Colonic mucosa (tissue), 4 donors: ENCODE measurements at regions not wholly inside any gene's neighbourhood (a gene's known extent, or its start where the extent isn't known, plus 50 kb on each side); places are given as distances from the start of the nearest gene placed in this dataset.

Experiments used
- DNase-seq: peaks from one replicate; pipeline ENCODE4 v3.0.0-alpha.2; 2020
- H3K27ac ChIP-seq: fragments of 200-600 bp; one replicate; pipeline ENCODE4 v1.8.0; 2021
- H3K27me3 ChIP-seq: fragments of 200-600 bp; one replicate; pipeline ENCODE4 v1.8.0; 2021
- H3K36me3 ChIP-seq: fragments of 200-600 bp; one replicate; pipeline ENCODE4 v1.8.0; 2021
- H3K4me1 ChIP-seq: fragments of 200-600 bp; one replicate; pipeline ENCODE4 v1.8.0; 2021; ENCODE audit warnings: mild to moderate bottlenecking
- H3K4me3 ChIP-seq: fragments of 200-600 bp; one replicate; pipeline ENCODE4 v1.8.0; 2021
- H3K9ac ChIP-seq, 2 donors: one replicate each; pipeline ENCODE4 v1.7.0; 2013; ENCODE audit warnings: control low read depth in 2 of 2, low read depth in 2 of 2, low read length in 2 of 2
- H3K9me3 ChIP-seq: fragments of 200-600 bp; one replicate; pipeline ENCODE4 v1.8.0; 2021
- CTCF ChIP-seq: fragments of 200-600 bp; IDR thresholded peaks from one replicate; pipeline ENCODE4 v1.8.0; 2022; ENCODE audit warnings: antibody characterized with exemption, mild to moderate bottlenecking
- intact Hi-C: fragments of 100-400 bp; cut with DNase I; formaldehyde crosslinking; loops from one replicate; pipeline ENCODE4 v1.14.1; 2022
- donor health status: healthy.
- donor health status: DM: no; HTN: no; CAD: no.
- donor health status: DM: no; HTN: no; CAD: no.

- Histone ChIP-seq H3K4me1 (no peaks in the 10 kb centered on the region), H3K27me3 (no peaks in the 10 kb centered on the region), H3K36me3 (no peaks in the 10 kb centered on the region), H3K27ac (no peak overlapping the region), H3K9ac (no peak overlapping the region), H3K4me3 (no peak overlapping the region), H3K9me3 (no peaks in the 10 kb centered on the region)
- TF ChIP-seq CTCF = no peak
- intact Hi-C loops = no loop called here
- no peak for DNase-seq
Measured at GRCh38 chr6:130765181-130765727, 62.0 kb upstream of the SMLR1 start.

- intact Hi-C loops = no loop called here
- no peak for TF ChIP-seq CTCF
- H3K27ac ChIP-seq = no peak overlapping the region
- H3K36me3 ChIP-seq = no peaks in the 10 kb centered on the region
- no peaks in the 10 kb centered on the region for H3K9me3 ChIP-seq
- no peak overlapping the region for H3K9ac ChIP-seq
- no peak overlapping the region for H3K4me3 ChIP-seq
- DNase-seq = no peak
- no peaks in the 10 kb centered on the region for H3K27me3 ChIP-seq
- H3K4me1 ChIP-seq = no peaks in the 10 kb centered on the region
Measured at GRCh38 chr6:130766239-130767144, 60.7 kb upstream of the SMLR1 start.

GRCh38 chr6:130769861-130770260 lies 57.3 kb upstream of the SMLR1 start:
- H3K4me3 ChIP-seq = no peak overlapping the region
- H3K27ac ChIP-seq = no peak overlapping the region
- TF ChIP-seq CTCF = no peak
- H3K36me3 ChIP-seq = no peaks in the 10 kb centered on the region
- DNase-seq = no peak
- no peaks in the 10 kb centered on the region for H3K27me3 ChIP-seq
- no peaks in the 10 kb centered on the region for H3K9me3 ChIP-seq
- H3K4me1 ChIP-seq = no peaks in the 10 kb centered on the region
- no peak overlapping the region for H3K9ac ChIP-seq
- intact Hi-C loops = no loop called here

- no peaks in the 10 kb centered on the region for H3K27me3 ChIP-seq
- no peak for DNase-seq
- no peak overlapping the region for H3K4me3 ChIP-seq
- H3K9ac ChIP-seq = no peak overlapping the region
- H3K36me3 ChIP-seq = no peaks in the 10 kb centered on the region
- no peaks in the 10 kb centered on the region for H3K4me1 ChIP-seq
- no peaks in the 10 kb centered on the region for H3K9me3 ChIP-seq
- H3K27ac ChIP-seq = no peak overlapping the region
- TF ChIP-seq CTCF = no peak
- intact Hi-C loops = no loop called here
Measured at GRCh38 chr6:130771741-130772140, 55.5 kb upstream of the SMLR1 start.

- Histone ChIP-seq H3K9me3 (no peaks in the 10 kb centered on the region), H3K4me1 (no peaks in the 10 kb centered on the region), H3K4me3 (no peak overlapping the region), H3K36me3 (no peaks in the 10 kb centered on the region), H3K9ac (no peak overlapping the region), H3K27ac (no peak overlapping the region), H3K27me3 (no peaks in the 10 kb centered on the region)
- TF ChIP-seq CTCF = no peak
- no peak for DNase-seq
- intact Hi-C loops = no loop called here
Measured at GRCh38 chr6:130773860-130774259, 53.3 kb upstream of the SMLR1 start.
